GM18498 (cell line): ENCODE measurements at regions not wholly inside any gene's neighbourhood (a gene's known extent, or its start where the extent isn't known, plus 50 kb on each side); places are given as distances from the start of the nearest gene placed in this dataset.
"Not testable (repeated sequence)": the region's sequence is repeated elsewhere in the genome, so short reads cannot be mapped to it uniquely, and the experiment has no call there.

Experiments used
- ATAC-seq: cut with Tn5 transposase; IDR thresholded peaks from one replicate; pipeline ENCODE4 v1.9.1; 2021; ENCODE audit warnings: mild to moderate bottlenecking, moderate library complexity; ENCODE audit not compliant: unreplicated experiment

DNA sequence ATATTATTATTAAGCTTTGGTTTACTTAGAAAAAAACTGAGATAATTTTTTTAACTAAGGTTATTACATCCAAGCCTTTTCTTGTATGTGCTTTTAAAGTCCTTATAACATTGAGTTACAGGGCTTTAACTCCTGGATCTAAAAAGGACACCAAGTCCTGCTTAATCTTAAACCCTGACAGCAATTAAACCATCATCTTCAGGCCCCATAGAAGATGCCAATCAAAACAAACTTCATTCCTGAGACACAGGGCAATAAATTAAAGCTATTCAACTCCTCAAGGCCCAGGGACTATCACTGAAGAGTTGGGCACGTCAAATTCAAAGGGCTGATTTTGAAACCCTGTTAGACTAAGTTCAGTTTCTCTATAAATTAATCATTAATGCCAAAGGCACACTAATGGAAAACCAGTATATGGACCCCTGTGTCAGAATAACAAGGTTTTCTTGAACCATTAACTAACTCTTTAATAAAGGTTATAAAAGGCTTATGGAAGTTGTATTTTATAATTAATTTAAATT, 1152.6 kb downstream of the NSUN3 start:
- no peak for ATAC-seq

DNA sequence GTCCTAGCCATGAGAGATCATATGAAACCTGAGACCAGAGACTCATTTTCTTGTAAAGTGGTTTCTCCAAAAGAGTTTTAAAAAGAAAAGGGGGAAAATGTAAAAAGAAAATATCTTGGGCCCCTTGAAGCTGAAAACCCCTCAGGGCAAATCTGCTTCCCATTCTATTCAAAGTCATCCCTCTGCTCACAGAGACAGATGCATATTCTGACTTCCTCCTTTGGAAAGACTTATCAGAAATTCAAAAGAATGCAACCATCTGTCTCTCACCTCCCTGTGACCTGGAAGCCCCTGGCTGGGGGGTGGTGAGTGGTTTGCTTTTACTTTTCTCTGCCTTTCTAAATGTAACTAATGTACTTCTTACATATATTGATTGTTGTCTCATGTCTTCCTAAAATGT, 1154.8 kb downstream of the NSUN3 start:
- no peak for ATAC-seq

DNA sequence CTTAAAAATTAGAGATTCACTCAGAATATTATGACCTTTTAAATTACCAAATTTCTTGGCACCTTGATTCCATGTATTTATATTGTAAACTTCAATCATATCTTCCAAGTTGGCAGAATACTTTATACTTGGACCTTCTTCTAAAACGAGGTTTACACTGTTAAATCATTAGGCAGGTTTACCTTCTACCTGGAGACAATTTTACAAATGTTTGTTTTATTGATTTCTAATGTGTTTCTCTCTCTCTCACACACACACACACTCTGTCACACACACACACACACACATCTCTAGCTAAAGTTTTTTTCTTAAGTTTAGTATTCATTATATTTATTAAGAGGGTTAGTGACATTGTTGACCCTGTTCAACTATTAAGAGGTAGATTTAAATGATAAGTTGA, 1155.6 kb downstream of the NSUN3 start:
- ATAC-seq = no peak

DNA sequence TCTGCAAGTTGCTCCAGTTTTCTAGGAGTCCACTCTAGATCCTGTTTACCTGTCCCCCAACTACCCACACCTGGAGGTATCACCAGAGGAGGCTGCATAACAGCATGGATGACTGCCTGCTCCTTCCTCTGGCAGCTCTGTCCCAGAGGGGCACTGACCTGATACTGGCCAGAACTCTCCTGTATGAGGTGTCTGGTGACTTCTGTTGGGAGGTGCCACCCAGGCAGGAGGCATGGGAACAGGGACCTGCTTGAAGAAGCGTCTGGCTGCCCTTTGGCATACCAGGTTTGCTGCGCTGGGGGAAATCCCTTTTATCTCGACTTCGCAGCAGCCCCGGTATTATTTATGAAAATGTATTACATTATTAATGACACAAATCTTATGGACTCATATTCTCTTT, 1163.6 kb downstream of the NSUN3 start:
- ATAC-seq = no peak

DNA sequence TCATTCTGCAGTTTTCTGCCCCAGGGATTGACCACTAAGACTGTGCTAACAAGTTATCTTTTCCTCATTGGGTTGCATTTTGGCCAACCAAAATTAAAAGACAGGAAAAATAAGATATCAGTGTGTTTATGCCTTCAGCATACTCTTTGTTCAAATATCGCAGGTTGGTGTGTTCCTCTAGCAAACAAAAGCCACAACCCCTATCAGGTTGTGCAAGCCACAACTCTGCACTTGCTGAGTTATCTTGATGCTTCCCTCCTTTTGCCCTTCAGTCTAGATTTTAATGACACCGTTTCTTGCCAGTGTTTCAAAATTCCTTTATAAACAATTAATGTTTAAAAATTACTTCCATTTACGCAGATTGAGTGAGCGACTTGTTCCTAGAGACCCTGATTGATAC, 1164.2 kb downstream of the NSUN3 start:
- ATAC-seq = no peak

DNA sequence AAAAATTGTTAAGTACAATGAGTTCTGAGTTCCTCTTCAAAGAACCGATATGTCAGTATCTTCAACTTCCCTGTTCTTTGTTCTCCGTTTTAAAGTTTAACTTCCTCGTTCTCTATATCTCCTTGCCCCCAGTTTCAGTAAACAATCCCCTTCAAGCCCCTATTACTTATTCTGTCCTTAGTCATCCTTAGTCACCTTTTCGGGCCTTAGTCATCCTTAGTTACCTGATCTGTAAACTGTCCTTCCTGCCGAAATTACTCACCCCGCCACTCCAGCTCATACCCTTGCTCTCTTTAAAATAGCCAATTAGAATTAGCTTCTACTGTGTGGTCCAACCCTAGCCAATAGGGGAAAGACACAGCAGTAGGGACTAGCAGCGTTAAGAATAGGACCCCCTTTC, 1165.6 kb downstream of the NSUN3 start:
- ATAC-seq = no peak

DNA sequence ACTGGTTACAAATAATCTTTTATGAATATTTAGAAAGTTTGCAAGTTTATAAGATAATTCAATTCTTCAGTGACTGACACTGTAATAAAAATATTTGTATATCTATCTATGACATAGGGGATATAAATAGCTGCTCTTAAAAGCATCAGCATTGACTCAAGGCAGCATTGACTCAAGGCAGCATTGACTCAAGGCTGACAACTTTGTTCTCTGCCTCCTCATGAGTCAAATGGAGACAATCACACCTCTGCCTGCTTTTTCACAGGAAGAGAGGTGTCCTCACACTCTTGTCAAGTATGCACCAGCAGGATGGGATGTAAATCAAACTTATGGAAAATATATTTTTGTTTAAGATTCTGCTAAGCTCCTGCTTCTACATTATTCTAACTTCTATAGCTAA, 1173.1 kb downstream of the NSUN3 start:
- no peak for ATAC-seq

DNA sequence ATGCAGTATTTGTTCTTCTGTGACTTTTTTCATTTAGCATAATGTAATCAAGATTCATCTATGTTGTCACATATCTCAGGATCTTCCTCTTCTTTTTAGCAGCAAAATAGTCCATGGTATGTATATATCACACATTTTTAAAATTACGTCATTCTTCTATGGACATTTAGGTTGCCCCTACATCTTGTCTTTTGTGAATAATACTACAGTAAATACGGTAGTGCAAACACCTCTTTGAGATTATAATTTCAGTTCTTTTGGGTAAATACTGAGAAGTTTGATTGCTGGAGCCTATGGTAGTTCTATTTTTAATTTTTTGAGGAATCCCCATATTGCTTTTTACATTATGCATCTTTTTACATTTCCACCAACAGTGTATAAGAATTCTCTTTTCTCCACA, 1174.9 kb downstream of the NSUN3 start:
- ATAC-seq = no peak

DNA sequence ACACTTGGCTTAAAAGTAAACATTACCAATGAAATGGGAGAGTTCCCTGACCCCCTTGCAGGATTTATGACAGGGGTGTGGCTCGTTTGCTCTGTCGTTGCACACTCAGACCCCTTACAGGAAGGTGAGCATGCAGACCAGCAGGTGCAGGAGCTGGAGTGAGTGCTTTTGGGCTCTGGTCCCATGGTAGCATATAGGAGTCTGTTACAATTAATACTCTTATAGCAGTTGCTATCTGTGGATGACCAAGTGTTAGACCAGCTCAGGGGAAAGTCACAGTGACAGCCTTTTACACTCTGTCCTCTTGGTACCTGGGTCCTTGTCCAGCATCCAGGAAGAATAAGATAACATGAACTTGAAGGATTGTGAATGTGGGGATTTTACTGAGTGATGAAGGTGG, 1177.5 kb downstream of the NSUN3 start:
- no peak for ATAC-seq

DNA sequence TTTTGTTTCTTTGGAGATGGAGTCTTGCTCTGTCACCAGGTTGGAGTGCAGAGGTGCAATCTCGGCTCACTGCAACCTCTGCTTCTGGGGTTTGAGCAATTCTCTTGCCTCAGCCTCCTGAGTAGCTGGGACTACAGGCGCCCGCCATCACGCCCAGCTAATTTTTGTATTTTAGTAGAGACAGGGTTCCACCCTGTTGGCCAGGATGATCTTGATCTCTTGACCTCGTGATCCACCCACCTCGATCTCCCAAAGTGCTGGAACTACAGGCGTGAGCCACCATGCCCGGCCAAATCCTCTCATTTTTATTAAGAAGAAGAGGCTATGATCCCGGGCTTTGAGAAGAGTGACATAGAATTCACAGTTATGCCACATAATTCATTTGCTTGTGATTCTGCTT, 1178.4 kb downstream of the NSUN3 start:
- not testable (repeated sequence) for ATAC-seq

DNA sequence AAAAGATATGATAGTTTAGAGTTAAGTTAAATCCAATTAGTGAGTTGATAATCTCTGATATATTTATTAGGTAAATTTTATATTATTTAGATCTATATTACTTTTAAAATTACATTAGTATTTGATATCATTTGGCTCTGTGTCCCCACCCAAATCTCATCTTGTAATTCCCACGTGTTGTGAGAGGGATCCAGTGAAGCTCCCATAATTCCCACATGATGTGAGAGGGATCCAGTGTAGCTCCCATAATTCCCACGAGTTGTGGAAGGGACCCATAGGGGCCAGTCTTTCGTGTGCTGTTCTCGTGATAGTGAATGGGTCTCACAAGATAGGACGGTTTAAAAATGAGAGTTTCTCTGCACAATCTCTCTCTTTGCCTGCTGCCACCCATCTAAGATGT, 1183.6 kb downstream of the NSUN3 start:
- no peak for ATAC-seq

DNA sequence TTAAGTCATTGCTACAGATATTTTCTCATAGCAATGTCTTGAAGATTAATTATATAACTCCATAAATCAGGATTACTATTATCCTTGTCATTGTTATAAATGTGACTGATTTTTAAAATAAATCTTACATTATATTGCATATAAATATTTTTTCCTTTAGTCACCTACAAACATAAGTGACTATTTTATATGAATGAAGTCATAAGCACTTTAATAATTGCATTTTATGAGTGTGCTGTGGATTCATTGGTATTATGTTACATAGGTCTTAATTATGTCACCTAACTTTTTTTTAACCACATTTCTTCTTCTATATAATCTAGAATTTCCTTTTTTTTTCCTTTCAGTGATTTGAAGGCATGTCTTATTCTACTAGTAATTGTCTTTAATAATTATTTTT, 1191.2 kb downstream of the NSUN3 start:
- no peak for ATAC-seq

DNA sequence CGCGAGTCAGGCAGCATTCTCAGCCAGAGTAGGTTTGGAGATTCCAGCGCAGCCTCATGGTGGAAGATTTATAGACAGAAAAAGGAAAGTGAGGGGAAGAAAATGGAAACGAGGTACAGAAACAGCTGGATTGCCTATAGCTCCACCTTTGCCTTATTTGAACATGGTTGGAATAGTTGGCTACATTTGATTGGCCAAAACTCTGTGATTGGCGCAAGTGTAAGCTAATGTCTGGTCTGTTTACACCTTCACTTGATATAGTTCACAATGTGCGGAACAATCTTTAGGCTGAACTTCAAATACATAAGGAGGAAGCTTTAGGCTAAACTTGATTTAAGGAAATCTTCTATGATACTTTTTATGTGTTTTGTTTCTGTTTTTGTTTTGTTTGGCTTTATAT, 1191.9 kb downstream of the NSUN3 start:
- ATAC-seq = no peak

DNA sequence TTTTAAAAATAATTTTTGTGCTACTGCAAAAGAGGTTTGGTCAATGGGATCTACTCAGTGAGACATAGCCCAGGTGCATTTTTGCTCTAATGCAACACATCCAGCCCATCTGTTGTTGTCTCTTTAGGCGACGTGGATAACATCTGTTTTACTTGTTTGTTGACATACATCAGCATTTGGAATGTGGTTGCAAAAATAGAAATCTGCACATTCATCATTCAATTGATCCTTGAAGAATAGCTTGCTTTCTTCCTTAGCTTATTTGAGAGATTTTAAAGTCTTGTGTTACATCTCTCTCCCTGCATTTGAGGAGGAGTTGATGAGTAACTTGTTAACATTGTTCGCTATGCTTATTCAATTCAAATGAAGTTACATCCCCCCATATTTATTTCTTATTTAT, 1202.3 kb downstream of the NSUN3 start:
- no peak for ATAC-seq

DNA sequence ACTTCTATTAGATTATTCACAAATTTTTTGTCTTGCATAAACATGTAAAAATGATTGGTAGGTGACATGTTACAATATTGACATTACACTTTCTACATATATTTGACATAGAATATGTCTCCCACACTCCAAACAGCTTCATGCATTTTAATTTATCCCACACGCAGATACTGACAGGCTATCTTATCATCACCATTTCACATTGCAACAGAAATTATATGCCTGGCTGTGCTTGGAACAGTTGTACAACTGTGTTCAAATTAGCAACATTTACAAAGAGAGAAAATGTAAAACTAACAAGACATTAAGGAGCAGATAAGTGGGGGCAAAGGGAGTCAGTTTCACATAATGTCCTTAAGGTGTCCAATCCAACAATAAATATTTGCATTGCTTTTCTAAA, 1208.5 kb downstream of the NSUN3 start:
- ATAC-seq = no peak

DNA sequence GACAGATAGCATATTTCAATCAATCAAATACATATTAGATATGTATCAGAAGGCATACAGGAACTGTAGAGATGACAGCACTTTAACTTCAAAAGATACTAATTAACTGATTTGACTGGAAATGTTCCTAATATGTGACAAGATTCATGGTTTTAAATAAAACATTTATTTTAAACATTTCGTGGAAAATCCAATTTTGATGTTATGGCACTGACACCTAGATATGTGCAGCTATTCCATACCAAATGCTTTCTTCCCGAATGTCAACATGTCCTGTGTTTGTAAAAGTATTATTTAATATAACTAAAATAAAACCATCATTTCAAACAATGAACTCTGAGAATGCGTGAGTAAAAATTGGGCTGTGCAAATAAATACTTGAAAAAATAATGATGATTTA, 1209.3 kb downstream of the NSUN3 start:
- no peak for ATAC-seq

DNA sequence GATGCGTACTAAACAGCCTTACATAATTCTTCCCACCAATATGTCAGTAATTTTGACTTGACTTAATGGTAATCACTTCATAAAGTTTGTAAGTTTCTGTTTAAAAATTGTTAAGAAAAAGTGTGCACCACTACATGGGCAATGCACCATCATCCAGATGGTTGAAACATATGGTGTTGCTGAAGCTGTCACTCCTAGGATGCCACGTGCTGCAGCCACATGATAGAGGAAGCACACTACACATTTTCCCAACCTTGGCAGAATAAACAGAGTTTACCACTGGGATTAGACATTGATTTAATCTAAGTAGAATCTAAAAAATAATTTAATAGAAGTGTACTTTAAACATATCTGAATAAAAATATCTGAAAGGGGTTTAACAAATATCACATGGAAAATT, 1209.9 kb downstream of the NSUN3 start:
- ATAC-seq = no peak

DNA sequence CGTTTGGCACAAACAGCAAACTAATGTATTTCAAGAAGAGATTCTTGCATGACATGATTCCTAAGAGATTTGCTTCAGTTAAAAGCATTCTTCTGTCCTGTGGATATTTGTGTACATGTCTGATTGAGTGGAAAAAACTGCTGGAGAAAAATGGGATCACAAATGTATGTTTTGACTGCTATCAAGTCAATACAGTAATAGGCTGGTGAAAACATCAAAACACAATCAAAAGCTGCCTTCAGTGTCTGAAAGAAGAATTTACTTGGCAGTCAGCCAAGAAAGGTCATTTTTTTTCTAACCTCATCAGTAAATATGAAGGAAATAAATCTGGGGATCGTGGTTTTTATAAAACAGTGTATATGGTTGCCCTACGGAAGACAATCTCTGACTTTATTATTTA, 1214.8 kb downstream of the NSUN3 start:
- ATAC-seq = no peak

DNA sequence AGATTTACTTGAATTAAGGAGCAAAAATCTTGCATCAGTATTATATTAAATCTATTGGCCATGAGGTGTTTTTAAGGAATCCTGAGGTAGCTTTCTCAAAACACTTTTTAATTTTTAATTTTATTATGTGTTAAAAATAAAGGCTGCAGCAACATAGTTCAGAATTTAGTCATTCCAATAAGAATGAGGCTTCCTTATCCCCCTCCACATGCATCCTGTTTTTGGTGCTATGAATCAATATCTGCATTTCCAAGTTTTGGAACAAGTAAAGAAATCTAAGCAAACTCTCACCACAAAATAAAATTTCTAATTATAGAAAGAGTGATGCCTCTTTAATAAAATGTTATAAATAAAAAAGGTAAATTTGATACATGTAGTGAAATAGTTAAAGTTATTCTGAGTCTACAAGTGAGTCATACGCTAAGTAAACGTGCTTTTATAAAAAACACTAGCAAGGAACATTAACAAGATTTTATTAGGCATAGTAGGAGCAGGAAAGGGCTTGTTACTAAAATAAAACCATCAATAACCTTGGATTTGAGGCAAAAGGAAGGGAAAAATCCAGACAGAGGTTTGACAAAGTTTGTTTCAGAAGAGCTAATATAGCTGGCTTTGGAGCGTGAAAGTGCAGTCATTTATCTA, 1218.0 kb downstream of the NSUN3 start:
- ATAC-seq = no peak

DNA sequence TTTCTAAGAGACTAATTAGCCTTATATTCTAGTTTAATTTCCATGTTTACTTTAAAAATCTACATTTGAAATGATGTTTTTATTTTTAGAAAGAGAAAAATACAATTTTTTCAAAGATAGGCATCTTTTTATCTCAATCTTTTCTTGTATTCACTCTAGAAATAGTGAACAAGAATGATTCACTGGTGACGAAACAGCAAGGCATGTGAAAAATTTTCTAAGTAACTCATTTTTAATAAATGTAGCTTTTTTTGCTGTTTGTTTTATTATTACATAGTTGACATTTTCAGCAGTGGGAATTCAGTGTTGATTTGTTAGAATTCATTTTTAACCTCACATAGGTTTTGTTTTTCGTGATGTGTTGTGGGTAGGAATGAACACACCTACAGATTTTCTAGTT, 1226.4 kb downstream of the NSUN3 start:
- ATAC-seq = no peak

DNA sequence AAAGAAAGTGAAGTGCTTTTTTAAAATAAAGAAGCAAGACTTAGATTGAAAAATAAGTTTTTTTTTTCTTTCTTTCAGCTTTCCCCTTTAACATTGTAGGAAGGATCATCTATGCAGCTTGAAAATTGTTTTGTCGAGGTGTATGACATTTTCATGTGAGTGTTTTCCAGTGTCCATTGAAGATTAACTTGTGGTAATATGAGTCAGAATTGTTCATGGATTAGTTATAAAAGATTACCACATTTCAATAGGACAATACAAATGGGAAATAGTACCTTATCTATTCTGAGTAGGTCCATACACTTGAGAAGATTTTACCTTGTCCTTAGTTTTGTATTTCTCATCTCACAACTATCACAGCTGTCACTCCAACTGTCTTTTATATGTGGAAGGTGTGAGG, 1234.7 kb downstream of the NSUN3 start:
- ATAC-seq = no peak

DNA sequence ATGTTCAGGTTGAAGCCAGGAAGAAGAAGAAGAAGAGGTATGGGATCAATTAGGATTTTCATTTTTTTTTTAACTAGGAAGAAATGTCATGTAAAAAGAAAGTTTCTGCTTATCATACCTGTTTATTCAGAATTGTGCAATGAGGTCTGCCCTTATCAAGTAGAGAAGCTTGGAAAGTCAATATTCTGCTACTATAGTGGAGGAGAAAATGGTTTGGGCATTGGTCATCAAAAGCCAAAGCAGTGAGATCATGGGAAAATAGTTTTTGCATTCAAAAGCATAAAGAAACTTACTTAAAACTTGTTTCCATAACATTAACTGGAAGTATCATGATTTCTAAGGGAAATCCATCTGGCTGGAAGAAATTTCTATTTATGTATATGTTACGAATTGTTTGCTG, 1239.2 kb downstream of the NSUN3 start:
- ATAC-seq = no peak

DNA sequence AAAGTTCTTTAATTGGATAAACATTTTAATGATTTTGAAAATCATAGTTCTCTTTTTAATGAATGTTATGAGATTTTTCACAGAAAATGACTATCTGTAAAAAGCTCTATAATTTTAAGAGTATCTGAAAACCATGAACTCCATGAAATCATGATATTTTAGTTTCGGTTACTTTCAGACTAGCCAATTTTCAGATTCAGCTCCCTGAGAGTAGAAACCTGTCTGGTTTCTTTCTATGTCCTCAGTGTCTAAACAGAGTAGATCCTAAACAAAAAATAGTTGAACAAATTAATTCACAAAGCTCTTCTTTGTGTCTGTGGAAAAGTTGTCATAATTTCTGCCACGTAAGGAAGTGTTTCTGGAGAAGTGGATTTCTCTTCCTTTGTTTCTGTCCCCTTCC, 1247.7 kb downstream of the NSUN3 start:
- ATAC-seq = no peak
